ENCODE measurements at regions not wholly inside any gene's neighbourhood (a gene's known extent, or its start where the extent isn't known, plus 50 kb on each side); places are given as distances from the start of the nearest gene placed in this dataset.

- no peak for DNase-seq
- Histone ChIP-seq H3K27me3 (ENCODE audit: control insufficient read depth, insufficient read depth, low read length) (no peaks in the 10 kb centered on the region), H3K36me3 (replicated peaks; ENCODE audit: control insufficient read depth, insufficient read depth, low read length) (no peaks in the 10 kb centered on the region), H3K4me3 (ENCODE audit: insufficient read depth, low read depth, low read length) (no peak overlapping the region)
Observed at GRCh38 chr11:37006563-37006962, 408.5 kb upstream of the RAG2 start.

GRCh38 chr11:37002831-37003230, 404.8 kb upstream of the RAG2 start:
- Histone ChIP-seq H3K36me3 (replicated peaks; ENCODE audit: control insufficient read depth, insufficient read depth, low read length) (no peaks in the 10 kb centered on the region), H3K27me3 (ENCODE audit: control insufficient read depth, insufficient read depth, low read length) (no peaks in the 10 kb centered on the region), H3K4me3 (ENCODE audit: insufficient read depth, low read depth, low read length) (no peak overlapping the region)
- DNase-seq: no peak

- no peak overlapping the region for H3K4me3 ChIP-seq (ENCODE audit: insufficient read depth, low read depth, low read length)
- no peaks in the 10 kb centered on the region for H3K27me3 ChIP-seq (ENCODE audit: control insufficient read depth, insufficient read depth, low read length)
- DNase-seq: no peak
- H3K36me3 ChIP-seq (replicated peaks; ENCODE audit: control insufficient read depth, insufficient read depth, low read length): no peaks in the 10 kb centered on the region
Observed at GRCh38 chr11:36997656-36998055, 399.6 kb upstream of the RAG2 start.

- H3K4me3 ChIP-seq (ENCODE audit: insufficient read depth, low read depth, low read length): no peak overlapping the region
- no peaks in the 10 kb centered on the region for H3K36me3 ChIP-seq (replicated peaks; ENCODE audit: control insufficient read depth, insufficient read depth, low read length)
- no peak for DNase-seq
- no peaks in the 10 kb centered on the region for H3K27me3 ChIP-seq (ENCODE audit: control insufficient read depth, insufficient read depth, low read length)
Observed at GRCh38 chr11:36996795-36997194, 398.8 kb upstream of the RAG2 start.

- Histone ChIP-seq H3K36me3 (replicated peaks; ENCODE audit: control insufficient read depth, insufficient read depth, low read length) (no peaks in the 10 kb centered on the region), H3K4me3 (ENCODE audit: insufficient read depth, low read depth, low read length) (no peak overlapping the region), H3K27me3 (ENCODE audit: control insufficient read depth, insufficient read depth, low read length) (no peaks in the 10 kb centered on the region)
- no peak for DNase-seq
Observed at GRCh38 chr11:36994208-36994607, 396.2 kb upstream of the RAG2 start.

GRCh38 chr11:36988556-36988955, 390.5 kb upstream of the RAG2 start:
- H3K27me3 ChIP-seq (ENCODE audit: control insufficient read depth, insufficient read depth, low read length): no peaks in the 10 kb centered on the region
- no peaks in the 10 kb centered on the region for H3K36me3 ChIP-seq (replicated peaks; ENCODE audit: control insufficient read depth, insufficient read depth, low read length)
- H3K4me3 ChIP-seq (ENCODE audit: insufficient read depth, low read depth, low read length): no peak overlapping the region
- DNase-seq: no peak

GRCh38 chr11:36985562-36985961, 387.5 kb upstream of the RAG2 start:
- no peak for DNase-seq
- no peaks in the 10 kb centered on the region for H3K27me3 ChIP-seq (ENCODE audit: control insufficient read depth, insufficient read depth, low read length)
- H3K36me3 ChIP-seq (replicated peaks; ENCODE audit: control insufficient read depth, insufficient read depth, low read length): no peaks in the 10 kb centered on the region
- no peak overlapping the region for H3K4me3 ChIP-seq (ENCODE audit: insufficient read depth, low read depth, low read length)

- no peak for DNase-seq
- H3K4me3 ChIP-seq (ENCODE audit: insufficient read depth, low read depth, low read length): no peak overlapping the region
- no peaks in the 10 kb centered on the region for H3K36me3 ChIP-seq (replicated peaks; ENCODE audit: control insufficient read depth, insufficient read depth, low read length)
- no peaks in the 10 kb centered on the region for H3K27me3 ChIP-seq (ENCODE audit: control insufficient read depth, insufficient read depth, low read length)
Observed at GRCh38 chr11:36976741-36977140, 378.7 kb upstream of the RAG2 start.

GRCh38 chr11:36974771-36975170, 376.7 kb upstream of the RAG2 start:
- DNase-seq: no peak
- Histone ChIP-seq H3K4me3 (ENCODE audit: insufficient read depth, low read depth, low read length) (no peak overlapping the region), H3K36me3 (replicated peaks; ENCODE audit: control insufficient read depth, insufficient read depth, low read length) (no peaks in the 10 kb centered on the region), H3K27me3 (ENCODE audit: control insufficient read depth, insufficient read depth, low read length) (no peaks in the 10 kb centered on the region)

- Histone ChIP-seq H3K4me3 (ENCODE audit: insufficient read depth, low read depth, low read length) (no peak overlapping the region), H3K27me3 (ENCODE audit: control insufficient read depth, insufficient read depth, low read length) (no peaks in the 10 kb centered on the region), H3K36me3 (replicated peaks; ENCODE audit: control insufficient read depth, insufficient read depth, low read length) (no peaks in the 10 kb centered on the region)
- DNase-seq: no peak
Observed at GRCh38 chr11:36953976-36954375, 355.9 kb upstream of the RAG2 start.

GRCh38 chr11:36948460-36949127, 350.6 kb upstream of the RAG2 start:
- no peak for DNase-seq
- H3K27me3 ChIP-seq (ENCODE audit: control insufficient read depth, insufficient read depth, low read length): no peaks in the 10 kb centered on the region
- H3K36me3 ChIP-seq (replicated peaks; ENCODE audit: control insufficient read depth, insufficient read depth, low read length): no peaks in the 10 kb centered on the region
- H3K4me3 ChIP-seq (ENCODE audit: insufficient read depth, low read depth, low read length): no peak overlapping the region

- Histone ChIP-seq H3K36me3 (replicated peaks; ENCODE audit: control insufficient read depth, insufficient read depth, low read length) (no peaks in the 10 kb centered on the region), H3K4me3 (ENCODE audit: insufficient read depth, low read depth, low read length) (no peak overlapping the region), H3K27me3 (ENCODE audit: control insufficient read depth, insufficient read depth, low read length) (no peaks in the 10 kb centered on the region)
- no peak for DNase-seq
Observed at GRCh38 chr11:36945384-36945783, 347.3 kb upstream of the RAG2 start.

GRCh38 chr11:36933481-36933880, 335.4 kb upstream of the RAG2 start:
- Histone ChIP-seq H3K4me3 (ENCODE audit: insufficient read depth, low read depth, low read length) (no peak overlapping the region), H3K36me3 (replicated peaks; ENCODE audit: control insufficient read depth, insufficient read depth, low read length) (no peaks in the 10 kb centered on the region), H3K27me3 (ENCODE audit: control insufficient read depth, insufficient read depth, low read length) (no peaks in the 10 kb centered on the region)
- DNase-seq: no peak

- Histone ChIP-seq H3K4me3 (ENCODE audit: insufficient read depth, low read depth, low read length) (no peak overlapping the region), H3K36me3 (replicated peaks; ENCODE audit: control insufficient read depth, insufficient read depth, low read length) (no peaks in the 10 kb centered on the region), H3K27me3 (ENCODE audit: control insufficient read depth, insufficient read depth, low read length) (no peaks in the 10 kb centered on the region)
- DNase-seq: no peak
Observed at GRCh38 chr11:36931139-36931538, 333.1 kb upstream of the RAG2 start.

GRCh38 chr11:36930256-36930655, 332.2 kb upstream of the RAG2 start:
- Histone ChIP-seq H3K36me3 (replicated peaks; ENCODE audit: control insufficient read depth, insufficient read depth, low read length) (no peaks in the 10 kb centered on the region), H3K4me3 (ENCODE audit: insufficient read depth, low read depth, low read length) (no peak overlapping the region), H3K27me3 (ENCODE audit: control insufficient read depth, insufficient read depth, low read length) (no peaks in the 10 kb centered on the region)
- DNase-seq: no peak

GRCh38 chr11:36929401-36929800, 331.4 kb upstream of the RAG2 start:
- no peak overlapping the region for H3K4me3 ChIP-seq (ENCODE audit: insufficient read depth, low read depth, low read length)
- no peaks in the 10 kb centered on the region for H3K36me3 ChIP-seq (replicated peaks; ENCODE audit: control insufficient read depth, insufficient read depth, low read length)
- no peak for DNase-seq
- H3K27me3 ChIP-seq (ENCODE audit: control insufficient read depth, insufficient read depth, low read length): no peaks in the 10 kb centered on the region

Measured in H7 (cell line).